Neural cell (in vitro differentiated cells): ENCODE measurements at regions not wholly inside any gene's neighbourhood (a gene's known extent, or its start where the extent isn't known, plus 50 kb on each side); places are given as distances from the start of the nearest gene placed in this dataset.

Experiments
- H2AFZ ChIP-seq: fragments of 200-600, 300-800 bp; sonication (generic), shearing (Covaris generic); 2 replicates; pipeline ENCODE4 v1.6.0; 2014; ENCODE audit warnings: low read depth, mild to moderate bottlenecking, antibody characterized with exemption, low read length, moderate library complexity
- H3F3A ChIP-seq: fragments of 200-600 bp; shearing (Covaris generic); 2 replicates; pipeline ENCODE4 v1.6.1; 2016; ENCODE audit warnings: mild to moderate bottlenecking, moderate library complexity, mixed read lengths, antibody characterized with exemption, low read length; ENCODE audit not compliant: insufficient read depth, poor library complexity, severe bottlenecking
- H3K27ac ChIP-seq: fragments of 200-600, 300-800 bp; sonication (generic), shearing (Covaris generic); 2 replicates; pipeline ENCODE4 v1.5.1; 2014; ENCODE audit warnings: mild to moderate bottlenecking, low read length, moderate library complexity
- H3K27me3 ChIP-seq: fragments of 300-800, 200-600 bp; sonication (generic), shearing (Covaris generic); 2 replicates; pipeline ENCODE4 v1.6.0; 2014; ENCODE audit warnings: mild to moderate bottlenecking, low read depth, low read length, moderate library complexity; ENCODE audit not compliant: insufficient read depth
- H3K36me3 ChIP-seq: fragments of 300-800, 200-600 bp; sonication (generic), shearing (Covaris generic); 2 replicates; pipeline ENCODE4 v1.5.1; 2014; ENCODE audit warnings: mild to moderate bottlenecking, antibody characterized with exemption, low read length, moderate library complexity; ENCODE audit not compliant: insufficient read depth
- H3K4me2 ChIP-seq: fragments of 300-800, 200-600 bp; sonication (generic), shearing (Covaris generic); 2 replicates; pipeline ENCODE4 v1.6.0; 2014; ENCODE audit warnings: mild to moderate bottlenecking, low read length
- H3K4me3 ChIP-seq: fragments of 300-800, 200-600 bp; sonication (generic), shearing (Covaris generic); 2 replicates; pipeline ENCODE4 v1.5.1; 2014; ENCODE audit warnings: mild to moderate bottlenecking, low read length, moderate library complexity
- H3K79me2 ChIP-seq: fragments of 200-600 bp; shearing (Covaris generic); replicated peaks from 2 replicates; pipeline ENCODE4 v1.6.0; 2014; ENCODE audit warnings: mild to moderate bottlenecking, low read length, moderate library complexity; ENCODE audit not compliant: insufficient read depth
- H3K9ac ChIP-seq: fragments of 300-800, 200-600 bp; sonication (generic), shearing (Covaris generic); 2 replicates; pipeline ENCODE4 v1.6.1; 2016; ENCODE audit warnings: mild to moderate bottlenecking, low read length, mixed read lengths
- H3K9me2 ChIP-seq: fragments of 200-600 bp; shearing (Covaris generic); 2 replicates; pipeline ENCODE4 v1.6.1; 2016; ENCODE audit warnings: mild to moderate bottlenecking, low read length, mixed read lengths; ENCODE audit not compliant: insufficient read depth
- H3K9me3 ChIP-seq: fragments of 200-600, 300-800 bp; sonication (generic), shearing (Covaris generic); 2 replicates; pipeline ENCODE4 v1.6.1; 2016; ENCODE audit warnings: mild to moderate bottlenecking, mixed run types, low read length, moderate library complexity, mixed read lengths
- H4K20me1 ChIP-seq: fragments of 200-600 bp; shearing (Covaris generic); 2 replicates; pipeline ENCODE4 v1.6.1; 2016; ENCODE audit warnings: mild to moderate bottlenecking, mixed run types; ENCODE audit not compliant: insufficient read depth
- EP300 ChIP-seq: fragments of 450-650 bp; conservative IDR thresholded peaks from 2 replicates; pipeline ENCODE4 v1.6.1; 2014; ENCODE audit warnings: antibody characterized with exemption, mild to moderate bottlenecking, moderate library complexity; ENCODE audit not compliant: poor library complexity, severe bottlenecking
- EZH2 ChIP-seq: fragments of 200-600, 300-800 bp; shearing (Covaris generic), sonication (generic); IDR thresholded peaks from 2 replicates; pipeline ENCODE4 v1.6.1; 2014; ENCODE audit warnings: antibody characterized with exemption, low read length, borderline replicate concordance, mild to moderate bottlenecking; ENCODE audit not compliant: insufficient read depth, poor library complexity, severe bottlenecking
- MXI1 ChIP-seq: fragments of 450-650 bp; conservative IDR thresholded peaks from 2 replicates; pipeline ENCODE4 v1.6.1; 2014; ENCODE audit warnings: antibody characterized with exemption, mild to moderate bottlenecking; ENCODE audit not compliant: poor library complexity, severe bottlenecking
- POLR2AphosphoS5 ChIP-seq: IDR thresholded peaks from 2 replicates; pipeline ENCODE4 v1.6.1; 2012
- RAD21 ChIP-seq: fragments of 450-650 bp; conservative IDR thresholded peaks from 2 replicates; pipeline ENCODE4 v1.6.1; 2014; ENCODE audit warnings: antibody characterized with exemption, mild to moderate bottlenecking, moderate library complexity
- SMC3 ChIP-seq: fragments of 450-650 bp; conservative IDR thresholded peaks from 2 replicates; pipeline ENCODE4 v1.6.1; 2014; ENCODE audit warnings: antibody characterized with exemption, mild to moderate bottlenecking, moderate library complexity; ENCODE audit not compliant: poor library complexity
- TAF1 ChIP-seq: IDR thresholded peaks from 2 replicates; pipeline ENCODE4 v1.6.1; 2012; ENCODE audit warnings: low read depth
- TF ChIP-seq, protein P1 (sequence below): IDR thresholded peaks from 2 replicates; pipeline ENCODE4 v1.6.1; 2012; ENCODE audit warnings: borderline replicate concordance
- TF ChIP-seq, protein P2 (sequence below): fragments of 450-650 bp; IDR thresholded peaks from 2 replicates; pipeline ENCODE4 v1.5.1; 2014; ENCODE audit warnings: antibody characterized with exemption, mild to moderate bottlenecking, moderate library complexity; ENCODE audit not compliant: poor library complexity, severe bottlenecking

DNA sequence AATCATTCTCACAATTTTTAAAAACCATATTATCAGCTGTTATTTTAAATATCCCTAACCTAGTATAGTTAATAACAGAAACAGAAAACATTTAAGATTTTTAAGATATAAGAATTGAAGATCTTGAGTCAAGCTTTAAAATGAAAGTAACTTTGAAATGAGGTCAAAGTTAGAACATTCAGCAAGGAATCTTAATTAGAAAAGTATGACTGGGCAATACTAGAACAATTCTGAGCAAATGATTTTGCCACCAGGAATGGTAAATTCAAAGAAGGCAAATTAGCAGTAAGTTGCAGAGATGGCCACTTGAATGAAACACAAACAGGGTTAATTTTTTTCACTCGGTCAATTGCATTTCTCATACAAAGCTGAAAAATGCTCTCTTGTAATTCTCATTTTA, 117.9 kb downstream of the NXNL2 start:
- Histone ChIP-seq H3K79me2 (no peaks in the 10 kb centered on the region), H2AFZ (no peak overlapping the region), H3K27ac (no peak overlapping the region), H3K27me3 (no peaks in the 10 kb centered on the region), H3F3A (no peaks in the 10 kb centered on the region), H3K4me2 (no peak overlapping the region), H3K9ac (no peak overlapping the region), H4K20me1 (no peaks in the 10 kb centered on the region), H3K9me3 (no peaks in the 10 kb centered on the region), H3K36me3 (no peaks in the 10 kb centered on the region), H3K9me2 (no peaks in the 10 kb centered on the region), H3K4me3 (no peak overlapping the region)
- TF ChIP-seq EP300 = no peak
- TF ChIP-seq SMC3 = no peak
- TF ChIP-seq RAD21 = no peak
- TF ChIP-seq MXI1 = no peak
- no peak for TF ChIP-seq TAF1
- TF ChIP-seq, protein P1, sequence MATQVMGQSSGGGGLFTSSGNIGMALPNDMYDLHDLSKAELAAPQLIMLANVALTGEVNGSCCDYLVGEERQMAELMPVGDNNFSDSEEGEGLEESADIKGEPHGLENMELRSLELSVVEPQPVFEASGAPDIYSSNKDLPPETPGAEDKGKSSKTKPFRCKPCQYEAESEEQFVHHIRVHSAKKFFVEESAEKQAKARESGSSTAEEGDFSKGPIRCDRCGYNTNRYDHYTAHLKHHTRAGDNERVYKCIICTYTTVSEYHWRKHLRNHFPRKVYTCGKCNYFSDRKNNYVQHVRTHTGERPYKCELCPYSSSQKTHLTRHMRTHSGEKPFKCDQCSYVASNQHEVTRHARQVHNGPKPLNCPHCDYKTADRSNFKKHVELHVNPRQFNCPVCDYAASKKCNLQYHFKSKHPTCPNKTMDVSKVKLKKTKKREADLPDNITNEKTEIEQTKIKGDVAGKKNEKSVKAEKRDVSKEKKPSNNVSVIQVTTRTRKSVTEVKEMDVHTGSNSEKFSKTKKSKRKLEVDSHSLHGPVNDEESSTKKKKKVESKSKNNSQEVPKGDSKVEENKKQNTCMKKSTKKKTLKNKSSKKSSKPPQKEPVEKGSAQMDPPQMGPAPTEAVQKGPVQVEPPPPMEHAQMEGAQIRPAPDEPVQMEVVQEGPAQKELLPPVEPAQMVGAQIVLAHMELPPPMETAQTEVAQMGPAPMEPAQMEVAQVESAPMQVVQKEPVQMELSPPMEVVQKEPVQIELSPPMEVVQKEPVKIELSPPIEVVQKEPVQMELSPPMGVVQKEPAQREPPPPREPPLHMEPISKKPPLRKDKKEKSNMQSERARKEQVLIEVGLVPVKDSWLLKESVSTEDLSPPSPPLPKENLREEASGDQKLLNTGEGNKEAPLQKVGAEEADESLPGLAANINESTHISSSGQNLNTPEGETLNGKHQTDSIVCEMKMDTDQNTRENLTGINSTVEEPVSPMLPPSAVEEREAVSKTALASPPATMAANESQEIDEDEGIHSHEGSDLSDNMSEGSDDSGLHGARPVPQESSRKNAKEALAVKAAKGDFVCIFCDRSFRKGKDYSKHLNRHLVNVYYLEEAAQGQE = no peak
- TF ChIP-seq, protein P2, sequence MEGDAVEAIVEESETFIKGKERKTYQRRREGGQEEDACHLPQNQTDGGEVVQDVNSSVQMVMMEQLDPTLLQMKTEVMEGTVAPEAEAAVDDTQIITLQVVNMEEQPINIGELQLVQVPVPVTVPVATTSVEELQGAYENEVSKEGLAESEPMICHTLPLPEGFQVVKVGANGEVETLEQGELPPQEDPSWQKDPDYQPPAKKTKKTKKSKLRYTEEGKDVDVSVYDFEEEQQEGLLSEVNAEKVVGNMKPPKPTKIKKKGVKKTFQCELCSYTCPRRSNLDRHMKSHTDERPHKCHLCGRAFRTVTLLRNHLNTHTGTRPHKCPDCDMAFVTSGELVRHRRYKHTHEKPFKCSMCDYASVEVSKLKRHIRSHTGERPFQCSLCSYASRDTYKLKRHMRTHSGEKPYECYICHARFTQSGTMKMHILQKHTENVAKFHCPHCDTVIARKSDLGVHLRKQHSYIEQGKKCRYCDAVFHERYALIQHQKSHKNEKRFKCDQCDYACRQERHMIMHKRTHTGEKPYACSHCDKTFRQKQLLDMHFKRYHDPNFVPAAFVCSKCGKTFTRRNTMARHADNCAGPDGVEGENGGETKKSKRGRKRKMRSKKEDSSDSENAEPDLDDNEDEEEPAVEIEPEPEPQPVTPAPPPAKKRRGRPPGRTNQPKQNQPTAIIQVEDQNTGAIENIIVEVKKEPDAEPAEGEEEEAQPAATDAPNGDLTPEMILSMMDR = no peak
- no peak for TF ChIP-seq EZH2
- TF ChIP-seq POLR2AphosphoS5 = no peak

DNA sequence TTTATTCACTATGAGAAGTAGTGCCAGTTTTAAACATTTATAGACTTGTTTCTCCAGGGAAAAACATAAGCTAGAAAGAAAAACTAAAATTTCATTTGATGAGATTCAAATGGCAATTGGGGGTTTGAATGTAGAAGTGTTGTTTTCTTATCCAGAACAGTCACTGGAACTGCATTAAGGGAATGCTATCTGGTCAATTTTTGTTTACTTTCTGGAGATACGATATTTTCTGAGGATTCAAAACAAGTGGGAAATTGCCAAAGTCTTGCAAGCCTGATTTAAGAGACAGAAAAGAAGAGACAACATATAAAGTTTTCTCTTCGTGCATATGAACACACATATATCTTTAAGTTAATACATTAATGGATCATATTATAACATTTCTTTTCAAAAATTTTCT, 118.4 kb downstream of the NXNL2 start:
- Histone ChIP-seq H3K9ac (no peak overlapping the region), H3K27me3 (no peaks in the 10 kb centered on the region), H3K4me3 (no peak overlapping the region), H3K9me2 (no peaks in the 10 kb centered on the region), H3F3A (no peaks in the 10 kb centered on the region), H3K4me2 (no peak overlapping the region), H4K20me1 (no peaks in the 10 kb centered on the region), H3K79me2 (no peaks in the 10 kb centered on the region), H3K27ac (no peak overlapping the region), H2AFZ (no peak overlapping the region), H3K9me3 (no peaks in the 10 kb centered on the region), H3K36me3 (no peaks in the 10 kb centered on the region)
- no peak for TF ChIP-seq RAD21
- TF ChIP-seq EP300 = no peak
- TF ChIP-seq MXI1 = no peak
- no peak for TF ChIP-seq POLR2AphosphoS5

DNA sequence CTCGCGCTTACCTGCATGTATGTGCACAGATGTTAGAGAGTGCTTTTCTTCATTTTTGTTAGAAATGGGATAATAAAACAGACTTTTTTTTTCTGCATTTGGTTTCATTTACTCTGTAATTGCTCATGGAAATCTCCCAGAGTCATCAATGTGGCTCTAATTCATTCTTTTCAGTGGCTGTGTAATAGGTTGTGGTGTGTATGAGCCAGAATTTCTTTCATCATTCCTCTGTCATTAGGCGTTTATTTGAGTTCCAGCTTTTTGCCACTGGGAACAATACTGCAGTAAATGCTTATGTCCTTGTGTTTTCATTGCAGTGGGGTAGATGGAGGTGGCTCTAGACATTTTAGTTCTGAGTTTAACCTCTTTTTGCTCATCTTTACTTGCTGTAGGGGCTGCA, 118.9 kb downstream of the NXNL2 start:
- Histone ChIP-seq H3F3A (no peaks in the 10 kb centered on the region), H3K9me2 (no peaks in the 10 kb centered on the region), H2AFZ (no peak overlapping the region), H3K79me2 (no peaks in the 10 kb centered on the region), H3K9ac (no peak overlapping the region), H3K27me3 (no peaks in the 10 kb centered on the region), H3K36me3 (no peaks in the 10 kb centered on the region), H3K4me3 (no peak overlapping the region), H4K20me1 (no peaks in the 10 kb centered on the region), H3K27ac (no peak overlapping the region), H3K4me2 (no peak overlapping the region), H3K9me3 (no peaks in the 10 kb centered on the region)
- TF ChIP-seq POLR2AphosphoS5 = no peak
- TF ChIP-seq TAF1 = no peak
- TF ChIP-seq, protein P1 = no peak
- no peak for TF ChIP-seq SMC3
- TF ChIP-seq EP300 = no peak
- no peak for TF ChIP-seq RAD21
- TF ChIP-seq MXI1 = no peak
- TF ChIP-seq, protein P2 = no peak
- no peak for TF ChIP-seq EZH2
